Keratinocyte (primary cell): ENCODE measurements at regions not wholly inside any gene's neighbourhood (a gene's known extent, or its start where the extent isn't known, plus 50 kb on each side); places are given as distances from the start of the nearest gene placed in this dataset.

Experiments used
- DNase-seq: peaks from one replicate; pipeline ENCODE4 v3.0.0-alpha.2; 2011; ENCODE audit warnings: low read depth, missing footprints, low spot score
- FAIRE-seq: peaks from 2 replicates; lab custom pipeline; 2011; peaks lifted over from hg19 to GRCh38; lab: Jason Lieb, UNC
- H2AFZ ChIP-seq: 2 replicates; pipeline ENCODE4 v1.6.0; 2012; ENCODE audit warnings: low read length, control low read depth, inconsistent platforms; ENCODE audit not compliant: control insufficient read depth
- H3K27ac ChIP-seq: 2 replicates; pipeline ENCODE4 v1.5.1; 2011; ENCODE audit warnings: low read length; ENCODE audit not compliant: control insufficient read depth, insufficient read depth
- H3K27me3 ChIP-seq: 3 replicates; pipeline ENCODE4 v1.6.0; 2011; ENCODE audit warnings: low read length; ENCODE audit not compliant: control insufficient read depth, insufficient read depth; ENCODE audit errors: extremely low read depth
- H3K36me3 ChIP-seq, 2 experiments: 2 replicates in 1 of 2; 3 replicates in 1 of 2; pipeline ENCODE4 v1.5.1; 2011; ENCODE audit warnings: low read length in 2 of 2, mild to moderate bottlenecking in 1 of 2; ENCODE audit not compliant: control insufficient read depth in 2 of 2, insufficient read depth in 2 of 2; ENCODE audit errors: extremely low read depth in 1 of 2
- H3K4me1 ChIP-seq: 3 replicates; pipeline ENCODE4 v1.5.1; 2011; ENCODE audit warnings: low read length; ENCODE audit not compliant: control insufficient read depth, insufficient read depth; ENCODE audit errors: extremely low read depth
- H3K4me2 ChIP-seq: 3 replicates; pipeline ENCODE4 v1.6.0; 2011; ENCODE audit warnings: low read depth, low read length; ENCODE audit not compliant: control insufficient read depth, insufficient read depth; ENCODE audit errors: extremely low read depth
- H3K4me3 ChIP-seq, 3 experiments: fragments of 200-600 bp in 1 of 3; sonication (generic) in 1 of 3; 2 replicates in 2 of 3; 3 replicates in 1 of 3; pipeline ENCODE4 v1.5.1; 2011 to 2016; ENCODE audit warnings: low read length in 3 of 3, mild to moderate bottlenecking in 3 of 3, control low read depth in 2 of 3, inconsistent platforms in 1 of 3, low read depth in 1 of 3, mixed read lengths in 1 of 3, mixed run types in 1 of 3, moderate library complexity in 1 of 3; ENCODE audit not compliant: control insufficient read depth in 2 of 3, insufficient read depth in 2 of 3; ENCODE audit errors: extremely low read depth in 1 of 3
- H3K79me2 ChIP-seq: 2 replicates; pipeline ENCODE4 v1.6.0; 2012; ENCODE audit warnings: low read length; ENCODE audit not compliant: control insufficient read depth, insufficient read depth
- H3K9ac ChIP-seq: 3 replicates; pipeline ENCODE4 v1.6.0; 2011; ENCODE audit warnings: low read length; ENCODE audit not compliant: control insufficient read depth, insufficient read depth; ENCODE audit errors: extremely low read depth
- H3K9me1 ChIP-seq: 3 replicates; pipeline ENCODE4 v1.6.0; 2011; ENCODE audit warnings: low read length; ENCODE audit not compliant: control insufficient read depth, insufficient read depth; ENCODE audit errors: extremely low read depth
- H3K9me3 ChIP-seq: 2 replicates; pipeline ENCODE4 v1.5.1; 2012; ENCODE audit warnings: low read depth, low read length; ENCODE audit not compliant: control insufficient read depth
- H4K20me1 ChIP-seq: 3 replicates; pipeline ENCODE4 v1.6.0; 2011; ENCODE audit warnings: low read length; ENCODE audit not compliant: control insufficient read depth, insufficient read depth; ENCODE audit errors: extremely low read depth
- EZH2 ChIP-seq: IDR thresholded peaks from one replicate; pipeline ENCODE4 v1.6.1; 2012; ENCODE audit warnings: inconsistent platforms, mild to moderate bottlenecking, low read length, moderate library complexity
- dilution Hi-C: fragments of 300-500 bp; cut with MboI; formaldehyde crosslinking; loops from one replicate; pipeline ENCODE4 v1.7.0; 2020; ENCODE audit warnings: low sequenced_read_pairs; ENCODE audit not compliant: extremely low pct_ligation_motif_present
- TF ChIP-seq, protein P1 (sequence below), 3 experiments: IDR thresholded peaks in 1 of 3; conservative IDR thresholded peaks in 1 of 3; optimal IDR thresholded peaks in 1 of 3; 2 replicates in 2 of 3; 3 replicates in 1 of 3; pipeline versions ENCODE3 to v1.5.1; 2011; ENCODE audit warnings: low read length in 3 of 3, mild to moderate bottlenecking in 3 of 3, moderate library complexity in 2 of 3, control low read depth in 1 of 3, inconsistent platforms in 1 of 3; ENCODE audit not compliant: insufficient read depth in 2 of 3; ENCODE audit errors: extremely low read depth in 1 of 3

DNA sequence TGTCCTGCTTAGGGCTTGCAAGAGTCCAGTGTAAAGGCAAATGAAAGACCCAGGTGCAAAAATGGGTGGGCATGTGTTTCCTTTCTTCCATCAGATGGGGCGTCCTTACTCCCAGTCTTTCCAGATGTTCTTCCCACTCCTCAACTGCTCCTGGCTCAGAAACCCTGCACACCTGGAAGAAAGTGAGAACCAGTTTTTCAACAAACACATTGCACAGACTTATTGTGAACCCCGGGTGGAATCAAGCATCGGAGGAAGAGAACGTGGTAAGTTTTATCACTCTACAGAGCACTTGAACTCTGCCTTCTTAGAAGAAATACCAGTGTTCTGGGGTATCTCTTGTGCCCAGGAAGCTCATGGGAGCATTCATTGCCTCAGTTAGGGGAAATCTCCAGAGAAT, 93.3 kb downstream of the TMX1 start:
- no peaks in the 10 kb centered on the region for H3K79me2 ChIP-seq
- no peaks in the 10 kb centered on the region for H4K20me1 ChIP-seq
- H3K9ac ChIP-seq, result no peak overlapping the region
- H3K27me3 ChIP-seq, result no peaks in the 10 kb centered on the region
- peak overlapping the region; percentile 73 for H3K4me2 ChIP-seq
- no peak overlapping the region for H2AFZ ChIP-seq
- H3K9me1 ChIP-seq, result no peaks in the 10 kb centered on the region
- no peak overlapping the region for H3K4me3 ChIP-seq
- H3K9me3 ChIP-seq, result no peaks in the 10 kb centered on the region
- no peaks in the 10 kb centered on the region for H3K36me3 ChIP-seq
- dilution Hi-C loops, result no loop called here
- peaks cover 49% of the 10 kb centered on the region for H3K4me1 ChIP-seq
- DNase-seq (no peak), FAIRE-seq (peak; percentile 55)
- no peak for TF ChIP-seq EZH2
- TF ChIP-seq, protein P1, sequence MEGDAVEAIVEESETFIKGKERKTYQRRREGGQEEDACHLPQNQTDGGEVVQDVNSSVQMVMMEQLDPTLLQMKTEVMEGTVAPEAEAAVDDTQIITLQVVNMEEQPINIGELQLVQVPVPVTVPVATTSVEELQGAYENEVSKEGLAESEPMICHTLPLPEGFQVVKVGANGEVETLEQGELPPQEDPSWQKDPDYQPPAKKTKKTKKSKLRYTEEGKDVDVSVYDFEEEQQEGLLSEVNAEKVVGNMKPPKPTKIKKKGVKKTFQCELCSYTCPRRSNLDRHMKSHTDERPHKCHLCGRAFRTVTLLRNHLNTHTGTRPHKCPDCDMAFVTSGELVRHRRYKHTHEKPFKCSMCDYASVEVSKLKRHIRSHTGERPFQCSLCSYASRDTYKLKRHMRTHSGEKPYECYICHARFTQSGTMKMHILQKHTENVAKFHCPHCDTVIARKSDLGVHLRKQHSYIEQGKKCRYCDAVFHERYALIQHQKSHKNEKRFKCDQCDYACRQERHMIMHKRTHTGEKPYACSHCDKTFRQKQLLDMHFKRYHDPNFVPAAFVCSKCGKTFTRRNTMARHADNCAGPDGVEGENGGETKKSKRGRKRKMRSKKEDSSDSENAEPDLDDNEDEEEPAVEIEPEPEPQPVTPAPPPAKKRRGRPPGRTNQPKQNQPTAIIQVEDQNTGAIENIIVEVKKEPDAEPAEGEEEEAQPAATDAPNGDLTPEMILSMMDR (optimal IDR thresholded peaks at IDR 0.05 in 1 of 3, IDR thresholded peaks at IDR 0.05 in 1 of 3, conservative IDR thresholded peaks at IDR 0.05 in 1 of 3; ENCODE audit: extremely low read depth in 1 of 3, insufficient read depth in 2 of 3, low read length in 3 of 3), result no peak
- H3K27ac ChIP-seq, result peak overlapping the region; percentile 90

GRCh38 chr14:51333901-51334521, 94.0 kb downstream of the TMX1 start:
- Histone ChIP-seq H3K4me2 (peak overlapping the region; percentile 73), H2AFZ (peak overlapping the region; percentile 70), H3K79me2 (no peaks in the 10 kb centered on the region), H3K9me1 (no peaks in the 10 kb centered on the region), H3K27me3 (no peaks in the 10 kb centered on the region), H3K9ac (peak overlapping the region; percentile 59), H3K27ac (peak overlapping the region; percentile 90), H3K9me3 (no peaks in the 10 kb centered on the region), H3K36me3 (no peaks in the 10 kb centered on the region), H3K4me3 (peak overlapping the region in 1 of 3 experiments; percentile 18), H3K4me1 (peaks cover 42% of the 10 kb centered on the region), H4K20me1 (no peaks in the 10 kb centered on the region)
- FAIRE-seq (peak; percentile 90), DNase-seq (peak; percentile 58)
- dilution Hi-C loops, result no loop called here
- TF ChIP-seq EZH2, result no peak
- TF ChIP-seq, protein P1 (optimal IDR thresholded peaks at IDR 0.05 in 1 of 3, IDR thresholded peaks at IDR 0.05 in 1 of 3, conservative IDR thresholded peaks at IDR 0.05 in 1 of 3; ENCODE audit: extremely low read depth in 1 of 3, insufficient read depth in 2 of 3, low read length in 3 of 3), result no peak
